Adipocyte (in vitro differentiated cells): ENCODE measurements at regions not wholly inside any gene's neighbourhood (a gene's known extent, or its start where the extent isn't known, plus 50 kb on each side); places are given as distances from the start of the nearest gene placed in this dataset.
A peak's percentile ranks its signal among the peaks of the same experiment; 100 is the strongest.

ENCODE experiments used
- DNase-seq: peaks from one replicate; pipeline ENCODE4 v3.0.0-alpha.2; 2015; ENCODE audit warnings: low read depth
- H3K27me3 ChIP-seq: replicated peaks from 2 replicates; pipeline ENCODE4 v1.7.0; 2013; ENCODE audit warnings: mild to moderate bottlenecking, low read length, moderate library complexity; ENCODE audit not compliant: control insufficient read depth, insufficient read depth
- H3K36me3 ChIP-seq: 2 replicates; pipeline ENCODE4 v1.7.0; 2013; ENCODE audit warnings: low read length, mild to moderate bottlenecking, moderate library complexity; ENCODE audit not compliant: control insufficient read depth, insufficient read depth, severe bottlenecking
- H3K4me1 ChIP-seq: 2 replicates; pipeline ENCODE4 v1.7.0; 2013; ENCODE audit warnings: mild to moderate bottlenecking, low read length, moderate library complexity; ENCODE audit not compliant: control insufficient read depth, insufficient read depth
- H3K4me3 ChIP-seq: 2 replicates; pipeline ENCODE4 v1.7.0; 2013; ENCODE audit warnings: mild to moderate bottlenecking, low read length, moderate library complexity
- H3K9ac ChIP-seq: 2 replicates; pipeline ENCODE4 v1.7.0; 2013; ENCODE audit warnings: mild to moderate bottlenecking, low read length, moderate library complexity
- H3K9me3 ChIP-seq: 2 replicates; pipeline ENCODE4 v1.7.0; 2013; ENCODE audit warnings: mild to moderate bottlenecking, low read length, moderate library complexity; ENCODE audit not compliant: control insufficient read depth

DNA sequence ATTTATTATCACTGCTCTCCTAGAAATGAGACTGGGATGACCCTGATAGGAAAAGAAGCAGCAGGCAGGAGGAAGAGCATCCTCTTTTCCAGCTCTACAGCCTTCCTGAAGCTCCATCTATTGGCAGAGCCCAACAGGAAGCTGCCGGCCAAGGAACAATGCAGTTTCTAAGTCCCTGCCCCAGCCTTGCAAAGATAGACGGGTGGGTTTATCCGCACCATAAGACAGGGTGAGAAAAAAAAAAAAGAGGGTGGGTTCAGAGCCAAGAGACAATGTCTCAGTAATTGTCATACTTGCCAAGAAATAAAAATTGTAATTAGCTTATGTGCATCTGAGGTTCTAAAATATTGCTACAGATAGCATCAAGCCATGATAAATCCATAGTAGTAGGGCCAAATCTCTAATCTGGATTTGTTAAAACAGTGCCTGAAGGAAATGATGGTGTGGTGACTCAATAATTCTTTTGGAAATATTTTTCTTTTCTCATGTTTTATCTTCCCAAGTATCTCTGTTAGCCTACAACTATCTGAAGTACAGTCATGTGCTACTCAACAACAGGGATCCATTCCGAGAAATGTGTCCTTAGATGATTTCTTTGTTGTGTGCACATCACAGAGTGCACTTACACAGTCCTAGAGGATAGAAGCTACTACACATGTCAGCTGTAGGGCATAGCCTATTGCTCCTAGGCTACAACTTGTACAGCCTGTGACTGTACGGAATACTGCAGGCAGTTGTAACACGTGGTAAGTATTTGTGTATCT lies 242.9 kb upstream of the CXCL12 start:
- Histone ChIP-seq H3K9me3 (no peaks in the 10 kb centered on the region), H3K4me1 (peaks cover 23% of the 10 kb centered on the region), H3K9ac (peak overlapping the region; percentile 21), H3K27me3 (no peaks in the 10 kb centered on the region), H3K36me3 (no peaks in the 10 kb centered on the region), H3K4me3 (peak overlapping the region; percentile 37)
- peak; percentile 52 for DNase-seq

DNA sequence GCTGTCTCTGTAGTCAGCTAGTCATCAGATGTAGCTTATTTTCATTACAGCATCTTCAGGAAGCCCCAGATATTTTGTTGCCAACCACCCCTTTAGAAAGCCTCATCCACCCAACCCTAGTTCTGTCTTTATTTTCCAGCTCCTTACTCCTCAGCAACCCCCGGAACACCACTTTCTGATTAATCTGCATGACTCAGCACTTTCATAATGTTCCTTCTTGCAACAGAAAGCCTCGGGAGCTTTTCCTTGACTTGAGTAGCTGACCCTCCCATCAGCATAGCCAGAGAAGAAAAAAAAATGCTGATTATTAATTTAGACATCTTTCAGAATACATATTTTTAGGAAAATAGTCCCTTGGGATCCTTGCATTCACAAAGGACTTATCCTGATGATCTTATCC lies 244.0 kb upstream of the CXCL12 start:
- no peaks in the 10 kb centered on the region for H3K27me3 ChIP-seq
- peak; percentile 95 for DNase-seq
- no peaks in the 10 kb centered on the region for H3K9me3 ChIP-seq
- peak overlapping the region; percentile 37 for H3K4me3 ChIP-seq
- peak overlapping the region; percentile 44 for H3K9ac ChIP-seq
- peaks cover 23% of the 10 kb centered on the region for H3K4me1 ChIP-seq
- no peaks in the 10 kb centered on the region for H3K36me3 ChIP-seq

DNA sequence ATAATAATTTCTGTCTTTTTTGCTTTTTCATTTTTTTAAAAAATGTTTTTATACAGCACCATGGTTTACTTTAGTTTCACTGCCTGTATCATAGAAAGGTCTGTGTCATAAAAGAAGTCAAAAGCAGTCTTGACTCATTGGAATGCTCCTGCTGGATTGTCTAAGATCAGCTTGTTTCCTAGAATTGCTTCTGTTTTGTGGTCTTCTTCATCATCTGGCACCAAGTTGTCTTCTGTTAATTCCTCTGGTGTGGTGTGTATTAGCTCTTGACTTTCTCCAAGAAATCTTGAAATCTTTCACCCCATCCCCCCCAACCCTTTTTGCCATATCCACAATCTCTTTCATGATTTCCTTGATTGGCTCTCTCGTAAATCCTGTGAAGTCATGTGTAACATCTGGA lies 250.3 kb upstream of the CXCL12 start:
- no peak overlapping the region for H3K9ac ChIP-seq
- H3K9me3 ChIP-seq = peaks cover 5% of the 10 kb centered on the region
- no peaks in the 10 kb centered on the region for H3K36me3 ChIP-seq
- no peaks in the 10 kb centered on the region for H3K4me1 ChIP-seq
- no peak for DNase-seq
- no peaks in the 10 kb centered on the region for H3K27me3 ChIP-seq
- no peak overlapping the region for H3K4me3 ChIP-seq

DNA sequence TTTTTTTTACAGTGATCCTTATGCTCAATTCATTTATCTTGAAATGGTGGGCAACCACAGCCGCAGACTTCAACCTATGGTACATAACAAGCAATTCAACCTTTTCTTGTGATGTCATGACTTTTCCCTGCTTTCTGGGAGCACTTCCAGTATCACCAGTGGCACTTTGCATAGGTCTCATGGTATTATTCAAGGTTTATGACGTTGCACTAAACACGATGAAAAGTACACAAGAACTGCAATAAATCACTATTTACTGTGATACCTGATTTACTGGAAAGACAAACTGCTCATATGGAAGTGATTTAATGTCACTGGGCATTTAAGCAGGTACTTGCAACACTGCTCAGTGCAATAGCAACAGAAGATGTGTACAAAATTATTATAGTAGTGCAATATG lies 251.7 kb upstream of the CXCL12 start:
- H3K9ac ChIP-seq = no peak overlapping the region
- H3K4me3 ChIP-seq = no peak overlapping the region
- peaks cover 5% of the 10 kb centered on the region for H3K9me3 ChIP-seq
- H3K27me3 ChIP-seq = no peaks in the 10 kb centered on the region
- no peak for DNase-seq
- H3K36me3 ChIP-seq = no peaks in the 10 kb centered on the region
- H3K4me1 ChIP-seq = no peaks in the 10 kb centered on the region

DNA sequence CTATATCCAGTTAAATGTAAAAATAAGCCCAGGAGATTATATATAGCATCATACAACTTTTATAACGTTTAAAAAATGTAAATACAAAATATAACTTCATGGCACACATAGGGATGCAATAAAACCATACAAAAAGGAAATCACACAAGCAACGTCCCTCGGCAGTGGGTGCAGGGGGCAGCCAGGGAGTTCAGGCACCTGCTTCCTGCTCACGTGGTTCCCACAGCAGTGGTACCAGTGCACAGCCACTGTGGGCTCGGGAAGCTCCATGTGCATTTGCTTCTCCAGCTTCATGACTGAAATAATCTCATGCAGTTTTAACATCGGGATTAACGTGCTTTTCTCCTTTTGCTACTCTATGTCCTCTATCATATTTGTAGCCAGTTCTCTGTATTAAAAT lies 255.5 kb upstream of the CXCL12 start:
- no peaks in the 10 kb centered on the region for H3K27me3 ChIP-seq
- H3K9ac ChIP-seq = no peak overlapping the region
- peaks cover 5% of the 10 kb centered on the region for H3K9me3 ChIP-seq
- no peaks in the 10 kb centered on the region for H3K4me1 ChIP-seq
- no peak for DNase-seq
- H3K36me3 ChIP-seq = no peaks in the 10 kb centered on the region
- no peak overlapping the region for H3K4me3 ChIP-seq

DNA sequence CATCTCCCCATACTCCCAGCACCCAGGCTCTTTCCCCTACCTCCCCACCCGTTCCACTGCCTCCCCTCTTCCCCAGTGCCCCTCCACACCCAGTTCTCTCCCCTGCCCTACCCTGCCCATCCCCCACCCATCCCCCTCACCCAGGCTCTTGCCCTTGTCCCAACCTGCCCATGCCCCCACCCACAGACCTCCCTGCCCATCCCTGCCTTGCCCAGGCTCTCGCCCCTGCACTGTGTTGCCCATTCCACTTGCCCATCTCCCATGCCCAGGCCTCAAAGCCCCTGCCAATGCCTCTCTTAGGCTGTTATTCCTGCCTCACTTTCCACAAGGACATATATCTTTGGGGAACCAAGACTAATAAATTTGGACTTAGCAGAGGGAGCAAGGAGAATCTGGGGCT lies 262.6 kb upstream of the CXCL12 start:
- H3K36me3 ChIP-seq = no peaks in the 10 kb centered on the region
- peaks cover 31% of the 10 kb centered on the region for H3K4me1 ChIP-seq
- no peak for DNase-seq
- no peak overlapping the region for H3K4me3 ChIP-seq
- no peaks in the 10 kb centered on the region for H3K27me3 ChIP-seq
- H3K9ac ChIP-seq = no peak overlapping the region
- no peaks in the 10 kb centered on the region for H3K9me3 ChIP-seq

DNA sequence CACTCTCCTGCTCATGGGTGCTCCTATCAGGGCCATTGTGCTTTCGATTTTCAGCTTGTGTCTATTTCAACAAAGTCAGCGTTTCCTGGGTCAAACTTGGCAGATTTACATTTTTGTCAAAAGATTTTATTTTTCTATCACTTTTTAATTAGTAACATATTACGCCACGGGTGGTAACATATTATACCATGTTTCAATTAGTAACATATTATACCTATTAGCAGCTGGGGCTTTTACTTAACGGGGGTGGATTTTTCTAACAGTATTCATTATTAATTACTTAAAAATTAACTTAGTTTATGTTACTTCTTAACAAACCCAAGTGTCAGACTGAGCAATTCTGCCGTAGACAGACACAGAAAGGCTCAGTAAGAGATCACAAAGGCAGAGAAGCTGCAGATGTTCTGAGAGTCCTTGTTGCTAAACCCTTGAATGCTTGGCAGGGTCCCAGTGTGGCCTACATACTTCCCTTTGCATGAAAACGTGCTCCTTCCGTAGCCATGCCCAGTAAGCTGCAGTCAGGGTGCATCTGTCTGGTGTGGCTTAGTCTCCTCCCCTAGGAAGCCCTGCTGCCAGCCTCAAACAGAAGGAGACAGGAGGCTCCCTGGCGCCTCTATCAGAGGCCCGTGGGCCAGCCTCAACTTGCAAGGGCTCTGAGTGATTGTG lies 263.1 kb upstream of the CXCL12 start:
- Histone ChIP-seq H3K9me3 (no peaks in the 10 kb centered on the region), H3K4me1 (peaks cover 31% of the 10 kb centered on the region), H3K36me3 (no peaks in the 10 kb centered on the region), H3K9ac (no peak overlapping the region), H3K4me3 (no peak overlapping the region), H3K27me3 (no peaks in the 10 kb centered on the region)
- peak; percentile 59 for DNase-seq

DNA sequence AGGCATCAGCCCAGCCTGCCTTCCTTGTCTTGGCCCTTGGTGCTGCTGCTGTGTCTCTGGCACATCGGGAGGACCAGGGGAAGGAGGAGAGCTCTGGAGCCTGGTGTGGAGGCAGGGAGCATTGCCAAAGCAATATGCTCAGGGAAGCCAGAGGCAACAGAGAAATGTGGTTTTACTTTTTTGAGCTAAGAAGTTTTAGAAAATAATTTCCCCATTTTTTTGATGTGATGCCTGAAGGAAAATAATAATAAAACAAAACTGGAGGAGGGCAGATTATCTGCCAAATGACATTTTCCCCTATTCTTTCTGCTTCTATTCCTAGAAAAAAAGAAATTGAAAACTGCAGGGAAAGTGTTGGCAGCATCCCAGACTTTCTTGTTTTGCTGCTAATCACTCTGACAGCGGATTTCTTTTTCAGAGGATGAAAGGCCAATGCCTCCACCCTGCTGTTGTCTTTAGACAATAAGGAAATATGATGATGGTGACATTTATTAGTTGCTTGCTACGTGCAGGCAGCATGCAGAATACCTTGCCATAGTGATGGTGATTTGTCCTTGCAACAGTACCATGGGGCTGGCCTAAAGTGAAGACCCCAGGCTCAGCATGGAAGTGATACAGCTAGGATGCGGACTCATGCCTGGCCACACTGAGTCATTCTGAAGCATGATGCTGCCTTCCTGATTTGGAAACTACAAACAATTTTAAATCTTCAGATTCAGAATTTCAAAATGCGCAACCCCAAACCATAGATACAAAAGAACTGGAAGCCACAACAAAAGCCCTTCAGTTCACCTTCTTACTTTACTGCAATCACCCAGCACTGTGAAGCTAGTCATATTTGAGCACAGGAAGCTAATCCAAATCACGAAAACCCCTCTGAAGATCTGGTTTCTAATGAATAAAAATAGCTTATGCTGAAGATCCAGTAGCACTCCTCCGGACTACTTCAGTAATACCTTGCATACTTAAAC lies 260.2 kb upstream of the TMEM72 start:
- DNase-seq = peak; percentile 42
- no peaks in the 10 kb centered on the region for H3K36me3 ChIP-seq
- peaks cover 31% of the 10 kb centered on the region for H3K4me1 ChIP-seq
- no peak overlapping the region for H3K9ac ChIP-seq
- no peaks in the 10 kb centered on the region for H3K27me3 ChIP-seq
- H3K9me3 ChIP-seq = no peaks in the 10 kb centered on the region
- H3K4me3 ChIP-seq = peak overlapping the region; percentile 7

DNA sequence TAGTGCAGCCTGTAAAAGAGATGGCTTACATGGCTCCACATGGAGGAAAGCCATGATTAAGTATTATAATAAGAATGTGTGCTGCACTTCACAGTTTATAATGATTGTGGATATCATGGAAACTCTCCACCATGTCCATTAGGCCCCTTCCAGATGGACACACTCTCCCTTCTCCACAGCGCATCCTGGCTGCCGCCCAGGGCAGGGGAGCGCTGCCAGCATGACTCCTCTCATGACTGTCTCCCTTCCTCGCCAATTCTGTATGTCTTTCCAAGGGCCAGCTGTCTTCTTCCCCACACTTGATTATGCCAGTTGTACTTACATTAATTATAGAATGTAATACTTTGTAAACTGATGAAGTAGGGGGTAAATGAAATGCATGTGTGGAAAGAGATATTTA lies 259.3 kb upstream of the TMEM72 start:
- Histone ChIP-seq H3K36me3 (no peaks in the 10 kb centered on the region), H3K27me3 (no peaks in the 10 kb centered on the region), H3K4me1 (peaks cover 31% of the 10 kb centered on the region), H3K9me3 (no peaks in the 10 kb centered on the region), H3K9ac (no peak overlapping the region), H3K4me3 (no peak overlapping the region)
- DNase-seq = no peak

DNA sequence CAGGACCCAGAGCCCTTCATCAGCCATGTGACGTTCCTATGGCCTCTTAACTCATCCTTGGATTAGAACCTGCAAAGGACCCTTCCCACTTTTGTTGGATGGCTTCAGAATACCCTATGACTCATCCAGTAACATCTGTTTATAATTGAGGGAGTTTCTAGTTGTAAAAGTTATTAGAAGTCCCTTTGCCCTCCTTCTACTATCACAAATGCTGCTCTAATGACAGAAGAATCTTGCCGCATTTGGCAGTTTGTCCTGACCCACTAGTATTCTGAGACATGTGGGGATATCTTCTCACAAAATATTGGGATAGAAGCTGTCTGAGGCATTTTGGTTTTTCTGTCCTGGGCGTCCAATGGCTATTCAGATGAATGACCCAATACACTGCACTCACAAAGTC lies 251.8 kb upstream of the TMEM72 start:
- Histone ChIP-seq H3K9ac (no peak overlapping the region), H3K36me3 (no peaks in the 10 kb centered on the region), H3K4me1 (peaks cover 20% of the 10 kb centered on the region), H3K9me3 (no peaks in the 10 kb centered on the region), H3K27me3 (no peaks in the 10 kb centered on the region), H3K4me3 (no peak overlapping the region)
- DNase-seq = no peak

DNA sequence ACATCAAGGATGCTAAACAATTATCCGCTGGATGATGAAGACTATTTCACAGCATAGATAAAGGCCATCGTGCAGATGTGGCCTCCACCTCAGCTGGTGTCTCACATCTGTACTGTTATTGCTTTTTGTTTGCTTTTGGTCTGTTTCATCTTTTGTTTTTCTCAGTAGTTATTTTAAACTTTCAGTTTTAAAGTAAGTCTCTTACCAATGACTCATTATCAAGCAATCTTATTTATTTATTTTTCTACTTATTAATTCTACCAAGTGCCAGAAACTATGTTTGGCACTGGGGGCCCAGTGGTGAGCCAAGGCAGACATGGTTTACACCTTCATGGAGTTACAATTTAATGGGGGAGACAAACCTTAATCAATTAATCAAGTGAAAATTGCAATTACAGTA lies 250.9 kb upstream of the TMEM72 start:
- Histone ChIP-seq H3K4me3 (no peak overlapping the region), H3K4me1 (peaks cover 20% of the 10 kb centered on the region), H3K27me3 (no peaks in the 10 kb centered on the region), H3K9me3 (no peaks in the 10 kb centered on the region), H3K9ac (no peak overlapping the region), H3K36me3 (no peaks in the 10 kb centered on the region)
- DNase-seq = peak; percentile 21
